B cell (primary cell): ENCODE measurements at regions not wholly inside any gene's neighbourhood (a gene's known extent, or its start where the extent isn't known, plus 50 kb on each side); places are given as distances from the start of the nearest gene placed in this dataset.

Experiments
- CTCF ChIP-seq: fragments of 200-600 bp; IDR thresholded peaks from one replicate; pipeline ENCODE4 v1.8.0; 2022; ENCODE audit warnings: antibody characterized with exemption, mild to moderate bottlenecking
- EZH2 ChIP-seq: IDR thresholded peaks from 2 replicates; pipeline ENCODE4 v1.6.1; 2012; ENCODE audit warnings: borderline replicate concordance, low read depth, mild to moderate bottlenecking, moderate library complexity, low read length; ENCODE audit not compliant: insufficient read depth, poor library complexity, severe bottlenecking

- no peak for TF ChIP-seq CTCF
- TF ChIP-seq EZH2: no peak
Measured at GRCh38 chr2:83002706-83003105, 1456.4 kb downstream of the SUCLG1 start.
